Spleen (tissue), 7 donors: ENCODE measurements at regions not wholly inside any gene's neighbourhood (a gene's known extent, or its start where the extent isn't known, plus 50 kb on each side); places are given as distances from the start of the nearest gene placed in this dataset.

Source experiments
- CTCF ChIP-seq, 11 experiments: fragments of 200-600 bp in 7 of 11; fragments of 450-650 bp in 4 of 11; sonication (generic) in 4 of 11; IDR thresholded peaks in 8 of 11; conservative IDR thresholded peaks in 3 of 11; 1 replicate in 7 of 11; 2 replicates in 4 of 11; pipeline versions ENCODE4 v1.4.0 to v1.8.0; 2016 to 2021; ENCODE audit warnings: antibody characterized with exemption in 11 of 11, inconsistent platforms in 4 of 11, mild to moderate bottlenecking in 1 of 11
- POLR2A ChIP-seq, 3 donors: fragments of 450-650 bp; IDR thresholded peaks; one replicate each; pipeline ENCODE4 v1.5.1; 2017; ENCODE audit warnings: antibody characterized with exemption in 3 of 3, mild to moderate bottlenecking in 1 of 3
- donor health status: DM: no; HTN: no; CAD: no; lungs with moderate emphysema.
- donor health status: DM: no; HTN: no; CAD: no.
- donor health status: DM: no; HTN: no; CAD: no.

GRCh38 chr15:69758291-69758771 is 305.7 kb downstream of the RPLP1 start:
- no peak for TF ChIP-seq CTCF (IDR thresholded peaks at IDR 0.05 in 8 of 11, conservative IDR thresholded peaks at IDR 0.05 in 3 of 11)
- TF ChIP-seq POLR2A (IDR thresholded peaks at IDR 0.05), result no peak
